Esophagus muscularis mucosa (tissue), 4 donors: ENCODE measurements at regions not wholly inside any gene's neighbourhood (a gene's known extent, or its start where the extent isn't known, plus 50 kb on each side); places are given as distances from the start of the nearest gene placed in this dataset.

Experiments
- CTCF ChIP-seq, 3 experiments: fragments of 200-600 bp in 2 of 3; fragments of 450-650 bp in 1 of 3; sonication (generic) in 2 of 3; IDR thresholded peaks; one replicate each; pipeline ENCODE4 v1.5.1; 2017 to 2019; ENCODE audit warnings: antibody characterized with exemption in 3 of 3, mild to moderate bottlenecking in 2 of 3, moderate library complexity in 1 of 3
- EP300 ChIP-seq: sonication (generic); formaldehyde crosslinking; IDR thresholded peaks from one replicate; pipeline ENCODE4 v1.6.1; 2017; ENCODE audit warnings: antibody characterized with exemption
- POLR2A ChIP-seq: fragments of 450-650 bp; IDR thresholded peaks from one replicate; pipeline ENCODE4 v1.6.1; 2017; ENCODE audit warnings: antibody characterized with exemption, moderate library complexity, mild to moderate bottlenecking, low read depth
- POLR2AphosphoS5 ChIP-seq, 2 donors: sonication (generic); formaldehyde crosslinking; IDR thresholded peaks; one replicate each; pipeline ENCODE4 v1.6.1; 2017; ENCODE audit warnings: antibody characterized with exemption in 2 of 2

- TF ChIP-seq CTCF (IDR thresholded peaks at IDR 0.05) (no peak), POLR2A (no peak), EP300 (no peak), POLR2AphosphoS5 (IDR thresholded peaks at IDR 0.05) (no peak)
These were observed 275.0 kb upstream of the MIR17HG start for GRCh38 chr13:91072486-91072885.
